ENCODE measurements at regions not wholly inside any gene's neighbourhood (a gene's known extent, or its start where the extent isn't known, plus 50 kb on each side); places are given as distances from the start of the nearest gene placed in this dataset.

- no peak for DNase-seq
- Histone ChIP-seq H3K4me3 (replicated peaks in 1 of 3) (no peak overlapping the region), H3K4me1 (no peaks in the 10 kb centered on the region), H3K9me3 (no peaks in the 10 kb centered on the region), H3K27me3 (no peaks in the 10 kb centered on the region), H3K27ac (no peak overlapping the region), H3K36me3 (no peaks in the 10 kb centered on the region)
- intact Hi-C loops (cut with DNase I): no loop called here
- TF ChIP-seq CTCF (IDR thresholded peaks at IDR 0.05): no peak
- no peak for TF ChIP-seq POLR2A (IDR thresholded peaks at IDR 0.05)
- 24 to 30% methylated on average over 3 of the region's 3 CpGs for WGBS, 2 donors
Observed at GRCh38 chr14:44204061-44204835, 302.8 kb downstream of the FSCB start.

GRCh38 chr14:44180975-44181374, 326.1 kb downstream of the FSCB start:
- Histone ChIP-seq H3K4me3 (replicated peaks in 1 of 3) (no peak overlapping the region), H3K36me3 (no peaks in the 10 kb centered on the region), H3K9me3 (no peaks in the 10 kb centered on the region), H3K27me3 (no peaks in the 10 kb centered on the region), H3K27ac (no peak overlapping the region), H3K4me1 (no peaks in the 10 kb centered on the region)
- no peak for DNase-seq
- TF ChIP-seq CTCF (IDR thresholded peaks at IDR 0.05) (no peak), POLR2A (IDR thresholded peaks at IDR 0.05) (no peak)
- intact Hi-C loops (cut with DNase I): no loop called here
- 73 to 84% methylated on average over 1 of the region's 1 CpG for WGBS, 2 donors

- Histone ChIP-seq H3K36me3 (no peaks in the 10 kb centered on the region), H3K9me3 (no peaks in the 10 kb centered on the region), H3K27me3 (no peaks in the 10 kb centered on the region), H3K4me3 (replicated peaks in 1 of 3) (no peak overlapping the region), H3K27ac (no peak overlapping the region), H3K4me1 (no peaks in the 10 kb centered on the region)
- 76 to 84% methylated on average over 4 of the region's 4 CpGs for WGBS, 2 donors
- no peak for DNase-seq
- no peak for TF ChIP-seq CTCF (IDR thresholded peaks at IDR 0.05)
- TF ChIP-seq POLR2A (IDR thresholded peaks at IDR 0.05): no peak
- intact Hi-C loops (cut with DNase I): no loop called here
Observed at GRCh38 chr14:44170556-44170955, 336.5 kb downstream of the FSCB start.

- no peaks in the 10 kb centered on the region for H3K27me3 ChIP-seq
- no peaks in the 10 kb centered on the region for H3K9me3 ChIP-seq
- 72 to 77% methylated on average over 6 of the region's 6 CpGs for WGBS, 2 donors
- intact Hi-C loops (cut with DNase I): no loop called here
- no peaks in the 10 kb centered on the region for H3K36me3 ChIP-seq
- no peak overlapping the region for H3K4me3 ChIP-seq (replicated peaks in 1 of 3)
- no peaks in the 10 kb centered on the region for H3K4me1 ChIP-seq
- H3K27ac ChIP-seq: no peak overlapping the region
- no peak for DNase-seq
- TF ChIP-seq POLR2A (IDR thresholded peaks at IDR 0.05) (no peak), CTCF (IDR thresholded peaks at IDR 0.05) (no peak)
Observed at GRCh38 chr14:44170101-44170500, 337.0 kb downstream of the FSCB start.

GRCh38 chr14:44168566-44168965, 338.5 kb downstream of the FSCB start:
- Histone ChIP-seq H3K4me3 (replicated peaks in 1 of 3) (no peak overlapping the region), H3K27me3 (no peaks in the 10 kb centered on the region), H3K36me3 (no peaks in the 10 kb centered on the region), H3K4me1 (no peaks in the 10 kb centered on the region), H3K9me3 (no peaks in the 10 kb centered on the region), H3K27ac (no peak overlapping the region)
- intact Hi-C loops (cut with DNase I): no loop called here
- no peak for TF ChIP-seq CTCF (IDR thresholded peaks at IDR 0.05)
- no peak for TF ChIP-seq POLR2A (IDR thresholded peaks at IDR 0.05)
- DNase-seq: no peak

All from thyroid gland (tissue), 4 donors.